Islet precursor cell (in vitro differentiated cells): ENCODE measurements at regions not wholly inside any gene's neighbourhood (a gene's known extent, or its start where the extent isn't known, plus 50 kb on each side); places are given as distances from the start of the nearest gene placed in this dataset.
A peak's percentile ranks its signal among the peaks of the same experiment; 100 is the strongest.

ENCODE experiments used
- DNase-seq: peaks from one replicate; pipeline ENCODE4 v3.0.0-alpha.2; 2018

DNA sequence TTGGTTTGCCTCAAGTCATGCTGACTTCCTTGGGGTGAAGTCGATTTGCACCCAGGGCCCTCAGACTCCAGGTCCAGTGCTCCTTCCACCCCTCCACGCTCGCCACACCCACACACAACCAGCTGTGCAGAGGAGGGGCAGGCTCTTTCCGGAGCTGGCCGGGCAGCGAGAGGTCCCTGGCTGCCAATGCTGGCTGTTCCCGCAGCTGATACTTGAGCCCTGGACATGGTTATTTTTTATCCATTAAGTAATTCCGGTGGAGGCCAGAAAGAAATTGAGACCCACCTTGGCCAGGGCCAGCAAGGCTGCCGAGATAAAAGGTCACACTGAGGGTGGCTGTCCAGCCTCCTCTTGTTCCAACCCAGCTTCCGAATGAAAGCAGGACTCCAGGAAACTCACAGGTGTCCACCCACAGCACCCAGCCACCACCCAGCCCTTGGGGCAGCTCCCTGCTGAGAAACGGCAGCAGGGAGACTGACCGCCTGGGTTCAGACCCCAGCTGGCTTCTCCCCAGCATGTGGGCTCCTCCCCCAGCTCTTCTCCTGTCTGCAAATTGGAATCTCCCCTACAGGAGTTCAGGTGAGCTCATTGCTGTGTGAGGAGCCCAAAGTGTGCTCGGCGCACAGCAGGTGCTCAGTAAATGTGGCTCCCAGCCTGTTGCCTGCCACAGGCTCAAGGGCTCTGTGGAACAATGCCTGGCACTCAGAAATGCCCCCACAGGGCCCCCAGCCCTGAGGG lies 77.8 kb downstream of the PDGFA start:
- no peak for DNase-seq

DNA sequence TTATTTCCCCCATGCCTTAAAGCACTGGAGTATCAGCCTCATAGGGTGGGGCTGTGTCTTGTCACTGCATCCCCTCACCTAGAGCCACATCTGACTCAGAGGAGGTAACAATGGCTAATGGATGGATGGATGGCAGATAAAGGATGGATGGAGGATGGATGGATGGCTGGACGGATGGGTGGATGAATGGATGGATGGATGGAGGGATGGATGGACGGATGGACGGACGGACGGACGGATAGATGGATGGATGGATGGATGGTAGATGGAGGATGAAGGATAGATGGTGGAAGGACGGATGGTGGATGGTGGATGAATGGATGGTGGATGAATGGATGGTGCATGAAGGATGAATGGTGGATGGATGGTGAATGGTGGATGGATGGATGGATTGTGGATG lies 77.2 kb downstream of the PDGFA start:
- no peak for DNase-seq

GRCh38 chr7:443279-443833 lies 76.3 kb downstream of the PDGFA start:
- DNase-seq, result no peak

- DNase-seq, result no peak
Measured at GRCh38 chr7:444606-445005, 75.0 kb downstream of the PDGFA start.

DNA sequence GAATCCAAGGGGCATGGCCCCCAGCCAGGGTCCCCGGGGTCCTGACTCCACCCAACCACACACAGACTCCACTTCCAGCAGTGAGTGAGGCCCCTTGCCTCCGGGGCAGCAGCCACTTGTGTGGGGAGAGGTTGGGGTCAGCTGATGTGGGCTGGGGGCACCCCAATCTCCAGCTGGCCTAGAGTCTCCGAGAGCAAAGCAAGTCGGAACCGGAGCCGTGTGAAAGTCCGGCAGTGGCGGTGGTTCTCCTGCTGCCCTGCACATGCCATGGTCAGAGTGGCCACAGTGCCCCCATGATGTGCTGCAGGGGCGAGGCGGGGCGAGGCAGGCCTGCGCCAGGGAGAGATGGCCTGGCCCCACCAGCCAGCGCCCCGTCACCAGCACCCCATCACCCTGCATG lies 74.6 kb downstream of the PDGFA start:
- DNase-seq, result no peak

- peak; percentile 78 for DNase-seq
Measured at GRCh38 chr7:445563-446288, 73.9 kb downstream of the PDGFA start.

DNA sequence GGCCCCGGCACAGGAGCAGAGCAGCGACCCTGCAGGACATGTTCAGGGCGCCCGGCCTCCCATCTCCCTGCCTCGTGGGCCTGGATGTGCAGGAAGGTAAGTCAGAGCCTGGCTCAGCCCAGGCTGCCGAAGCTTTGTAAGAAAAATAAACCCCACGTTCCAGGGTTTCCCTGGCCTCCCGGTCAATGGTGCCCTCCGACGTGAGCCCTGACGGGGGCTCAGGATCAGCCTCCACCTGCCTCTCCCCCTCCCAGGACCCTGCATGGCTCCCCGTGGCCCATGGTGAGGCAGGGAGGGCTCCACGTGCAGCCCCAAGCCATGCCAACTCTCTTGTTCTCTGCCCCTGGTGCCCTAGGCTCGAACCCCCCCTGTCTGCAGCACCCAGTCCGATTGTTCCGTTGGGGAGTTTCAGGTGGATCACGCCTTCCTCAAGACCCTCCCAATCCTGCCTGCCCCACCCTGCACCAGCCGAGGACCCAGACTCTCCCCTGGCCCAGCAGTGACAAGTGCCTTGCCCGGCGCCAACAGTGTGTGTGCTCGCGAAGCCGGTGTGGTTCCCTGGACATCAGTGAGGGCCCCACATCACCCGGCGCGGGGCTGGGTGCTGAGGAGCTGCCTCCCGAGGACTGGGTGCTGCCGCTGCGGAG lies 73.2 kb downstream of the PDGFA start:
- no peak for DNase-seq
